HG03175 (cell line): ENCODE measurements at regions not wholly inside any gene's neighbourhood (a gene's known extent, or its start where the extent isn't known, plus 50 kb on each side); places are given as distances from the start of the nearest gene placed in this dataset.

Source experiments
- ATAC-seq: cut with Tn5 transposase; IDR thresholded peaks from one replicate; pipeline ENCODE4 v1.9.1; 2021; ENCODE audit warnings: mild to moderate bottlenecking, moderate library complexity; ENCODE audit not compliant: unreplicated experiment

DNA sequence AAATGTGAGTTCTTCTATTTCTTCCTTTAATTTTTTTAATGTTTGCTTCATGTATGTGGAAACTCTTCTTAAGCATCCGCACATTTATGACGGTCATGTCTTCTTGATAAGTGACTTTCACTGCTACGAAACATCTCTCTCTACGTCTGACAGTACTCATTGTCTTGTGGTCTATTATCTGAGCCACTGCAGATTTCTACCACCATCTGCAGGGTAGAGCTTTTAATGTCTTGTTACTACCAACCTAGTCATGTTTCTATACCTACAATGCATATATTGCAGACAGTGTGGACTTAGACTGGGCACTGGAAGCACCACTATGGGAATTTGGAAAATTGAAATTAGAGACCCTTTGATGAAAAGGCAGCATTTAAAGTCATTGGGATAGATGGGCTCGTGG lies 75.4 kb upstream of the ARHGEF7 start:
- no peak for ATAC-seq

DNA sequence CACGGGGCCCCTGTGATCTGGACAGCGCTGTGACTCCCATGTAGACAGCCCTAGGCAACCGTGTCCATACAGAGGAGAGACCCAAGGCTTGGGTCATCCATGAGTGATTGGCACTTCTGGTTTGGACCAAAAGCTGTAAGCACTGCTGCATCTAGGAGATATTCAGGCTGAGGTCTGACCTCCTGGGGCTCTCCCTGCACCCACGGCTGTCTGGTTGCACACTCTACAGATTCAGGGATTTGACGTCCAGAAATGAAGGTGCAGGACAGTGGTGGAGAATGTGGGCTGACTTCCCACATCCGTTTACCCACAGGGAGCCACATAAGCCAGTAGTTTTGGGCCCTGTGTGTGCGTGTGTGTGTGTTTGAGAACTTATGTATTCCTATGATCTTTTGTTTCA lies 76.2 kb upstream of the ARHGEF7 start:
- ATAC-seq = no peak

DNA sequence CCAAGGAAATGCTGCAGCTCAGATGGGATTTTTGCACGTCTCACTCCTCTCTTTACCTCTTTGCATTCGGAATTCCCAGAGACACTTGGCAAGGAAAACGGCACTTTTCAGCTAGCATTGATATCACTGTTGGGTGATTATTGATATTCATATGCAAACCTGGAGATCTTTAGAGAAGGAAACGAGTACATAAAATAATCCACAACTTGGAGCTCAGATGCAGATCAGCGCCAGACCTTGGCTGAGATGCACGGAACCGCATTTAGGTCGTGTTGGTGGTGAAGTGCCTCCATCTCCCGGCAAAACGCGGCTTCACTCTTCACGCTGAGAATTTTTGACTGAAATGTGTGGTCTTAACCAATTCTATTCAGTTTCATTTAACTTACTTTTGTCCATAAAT lies 77.2 kb upstream of the ARHGEF7 start:
- no peak for ATAC-seq

DNA sequence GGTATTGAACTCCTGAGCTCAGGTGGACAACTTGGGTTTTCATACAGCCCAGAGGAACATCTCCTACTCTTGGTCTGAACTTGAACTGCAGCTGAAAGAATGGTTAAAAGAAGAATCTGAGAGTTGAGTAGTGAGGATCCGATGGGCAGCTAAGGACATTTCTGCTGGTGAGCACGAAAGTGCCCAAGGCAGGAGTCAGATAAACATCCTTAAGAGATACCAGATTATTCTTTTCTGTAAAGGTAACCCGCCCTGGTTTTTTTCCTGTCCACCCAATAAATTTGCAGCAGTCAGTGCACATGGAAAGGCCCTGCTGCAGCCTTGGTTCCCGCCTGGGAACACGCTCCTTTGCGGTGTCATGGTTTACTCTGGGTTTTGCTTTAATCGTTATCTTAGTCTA lies 78.4 kb upstream of the ARHGEF7 start:
- ATAC-seq = no peak

GRCh38 chr13:111035861-111036260 lies 79.2 kb upstream of the ARHGEF7 start:
- no peak for ATAC-seq

GRCh38 chr13:111034811-111035210 lies 80.3 kb upstream of the ARHGEF7 start:
- no peak for ATAC-seq

GRCh38 chr13:111033172-111034130 lies 81.7 kb upstream of the ARHGEF7 start:
- no peak for ATAC-seq

DNA sequence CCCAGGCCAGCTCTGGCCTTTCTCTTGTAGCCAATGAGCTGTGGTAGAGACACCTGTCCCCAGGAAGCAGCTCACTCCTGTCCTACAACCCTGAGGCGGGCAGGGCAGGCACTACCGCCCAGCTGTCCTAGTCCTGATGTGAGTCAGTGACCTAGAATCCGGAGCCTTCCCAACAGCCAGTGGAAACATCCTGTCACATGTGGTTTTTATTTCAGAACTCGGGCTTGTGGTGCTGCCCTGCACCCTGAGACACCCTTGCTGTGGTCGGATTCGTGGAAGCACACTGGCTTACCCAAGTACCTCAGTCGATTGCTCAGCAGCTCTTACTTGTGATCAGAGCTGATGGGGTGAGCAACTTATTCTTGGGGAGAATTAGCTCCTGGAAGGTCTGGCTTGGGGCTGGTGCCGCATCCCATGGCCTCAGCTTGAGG lies 83.6 kb upstream of the ARHGEF7 start:
- no peak for ATAC-seq

DNA sequence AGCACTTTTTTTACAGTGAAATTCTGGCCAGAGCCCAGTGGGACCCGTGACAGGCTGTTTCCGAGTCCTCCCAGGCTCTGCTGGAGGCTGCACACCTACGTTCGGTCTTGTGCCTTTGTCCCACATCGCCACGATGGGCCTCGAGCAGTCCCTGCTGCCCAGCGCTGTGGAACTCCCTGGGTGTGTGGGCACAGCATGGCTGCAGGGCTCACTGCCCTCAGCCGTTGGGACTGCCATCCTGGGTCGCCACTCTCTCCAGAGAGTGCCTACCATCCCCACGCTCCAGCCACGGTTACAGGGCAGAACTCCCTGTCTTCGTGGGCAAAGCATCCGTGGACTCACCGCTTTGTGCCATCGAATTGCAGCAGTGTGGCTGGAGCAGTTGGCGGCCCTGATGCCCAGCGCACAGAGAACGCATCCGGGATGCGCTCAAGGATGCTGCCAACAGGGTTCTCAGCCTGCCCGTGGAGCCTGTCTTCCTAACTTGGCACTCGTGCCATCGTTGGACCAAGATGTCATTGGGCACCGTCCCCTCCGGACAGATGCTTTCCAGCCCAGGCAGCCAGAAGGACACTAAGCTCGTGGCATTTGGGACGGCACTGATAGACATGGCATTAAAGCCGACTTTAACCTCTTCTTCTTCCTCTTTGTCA lies 85.0 kb upstream of the ARHGEF7 start:
- no peak for ATAC-seq

GRCh38 chr13:111027458-111028439 lies 87.4 kb upstream of the ARHGEF7 start:
- no peak for ATAC-seq

GRCh38 chr13:111025310-111025709 lies 89.8 kb upstream of the ARHGEF7 start:
- no peak for ATAC-seq

DNA sequence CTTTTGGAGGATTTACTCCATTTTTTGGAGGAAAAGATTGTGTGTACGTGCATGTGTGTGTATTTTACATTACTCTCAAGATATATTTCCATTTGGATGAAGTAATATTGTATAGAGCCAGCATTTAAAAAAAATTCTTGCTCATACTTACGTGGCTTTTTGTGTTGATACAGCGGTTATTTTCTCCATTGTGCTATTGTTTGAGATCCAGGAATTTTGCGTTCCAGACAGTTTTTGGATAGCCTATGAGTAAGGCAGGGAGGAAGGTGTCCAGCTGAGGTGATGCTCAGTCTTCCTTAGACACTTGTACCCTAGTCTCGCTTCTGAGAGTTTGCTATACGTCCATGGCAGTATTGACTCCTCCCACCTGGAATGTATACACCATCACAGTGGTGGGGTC lies 92.2 kb upstream of the ARHGEF7 start:
- no peak for ATAC-seq

DNA sequence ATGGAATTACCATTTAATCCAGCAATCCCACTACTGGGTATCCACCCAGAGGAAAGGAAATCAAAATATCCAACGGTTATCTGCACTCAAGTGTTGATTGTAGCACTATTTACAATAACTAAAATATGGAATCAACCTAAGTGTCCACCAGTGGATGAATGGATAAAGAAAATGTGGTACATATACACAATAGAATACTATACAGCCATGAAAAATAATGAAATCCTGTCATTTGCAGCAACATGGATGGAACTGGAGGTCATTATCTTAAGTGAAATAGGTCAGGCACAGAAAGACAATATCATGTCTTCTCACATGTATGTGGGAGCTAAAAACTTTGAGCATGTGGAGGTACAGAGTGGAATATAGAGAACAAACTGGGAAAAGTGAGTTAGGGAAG lies 92.9 kb upstream of the ARHGEF7 start:
- no peak for ATAC-seq

DNA sequence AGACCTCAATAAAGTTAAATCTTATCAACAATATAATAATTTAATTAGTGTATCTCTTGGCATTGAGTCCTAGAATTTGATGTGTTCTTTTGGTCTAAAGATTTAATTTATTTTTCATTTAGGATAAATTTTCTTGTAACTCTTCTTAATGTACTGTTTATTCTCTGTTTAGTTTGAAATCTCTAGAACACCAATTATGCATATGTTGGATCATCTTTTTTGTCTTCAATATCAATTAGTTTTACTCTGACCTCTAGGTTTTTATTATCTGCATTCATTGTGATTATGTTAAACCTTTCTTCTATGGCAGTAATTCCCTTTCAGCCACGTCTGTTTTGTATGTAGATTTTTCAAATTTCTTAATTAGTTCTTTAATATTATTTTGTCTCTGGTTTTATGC lies 93.8 kb upstream of the ARHGEF7 start:
- ATAC-seq = no peak

DNA sequence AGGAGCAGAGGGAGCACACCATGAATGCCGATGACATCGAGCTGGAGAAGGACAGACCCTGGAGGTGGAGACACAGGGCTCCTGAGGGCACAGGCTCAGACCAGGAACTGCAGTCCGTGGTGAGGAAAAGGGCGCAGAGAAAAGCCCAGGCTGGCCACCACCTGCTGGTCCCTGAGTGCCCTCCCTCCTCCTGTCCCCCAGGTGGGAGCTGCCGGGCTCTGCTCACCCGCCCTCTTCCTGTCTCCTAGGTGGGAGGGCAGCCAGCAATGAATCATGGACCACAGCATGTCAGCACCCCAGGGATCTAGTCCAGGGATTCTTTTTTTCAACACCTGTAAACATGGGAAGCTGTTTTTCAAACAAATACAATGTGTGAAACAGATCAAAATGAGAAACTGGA lies 94.6 kb upstream of the ARHGEF7 start:
- no peak for ATAC-seq

GRCh38 chr13:111020021-111020420 lies 95.1 kb upstream of the ARHGEF7 start:
- no peak for ATAC-seq

GRCh38 chr13:111017755-111018459 lies 97.2 kb upstream of the ARHGEF7 start:
- ATAC-seq = no peak

GRCh38 chr13:111013196-111013595 lies 98.3 kb upstream of the ANKRD10 start:
- no peak for ATAC-seq

- ATAC-seq = no peak
These were observed 97.0 kb upstream of the ANKRD10 start for GRCh38 chr13:111011899-111012298.

GRCh38 chr13:111008351-111008750 lies 93.5 kb upstream of the ANKRD10 start:
- ATAC-seq = no peak
